Ovary (tissue), 7 donors: ENCODE measurements at regions not wholly inside any gene's neighbourhood (a gene's known extent, or its start where the extent isn't known, plus 50 kb on each side); places are given as distances from the start of the nearest gene placed in this dataset.
"Not testable (repeated sequence)": the region's sequence is repeated elsewhere in the genome, so short reads cannot be mapped to it uniquely, and the experiment has no call there.

Experiments used
- DNase-seq, 5 donors: peaks; one replicate each; pipeline ENCODE4 v3.0.0-alpha.2; 2019 to 2020
- H3K27ac ChIP-seq, 2 donors: fragments of 200-600 bp; one replicate each; pipeline versions ENCODE4 v1.5.1 to v1.8.0; 2019 to 2022
- H3K27me3 ChIP-seq: fragments of 200-600 bp; one replicate; pipeline ENCODE4 v1.8.0; 2022
- H3K36me3 ChIP-seq: fragments of 200-600 bp; sonication (generic); one replicate; pipeline ENCODE4 v1.5.1; 2019
- H3K4me1 ChIP-seq: one replicate; pipeline ENCODE4 v1.8.1; 2013; ENCODE audit warnings: mild to moderate bottlenecking, moderate library complexity; ENCODE audit not compliant: insufficient read depth
- H3K4me3 ChIP-seq: fragments of 200-600 bp; sonication (generic); one replicate; pipeline ENCODE4 v1.5.1; 2017
- H3K9me3 ChIP-seq, 2 donors: fragments of 200-600 bp in 1 of 2; sonication (generic) in 1 of 2; one replicate each; pipeline versions ENCODE4 v1.5.1 to v1.8.1; 2013 to 2019; ENCODE audit warnings: mild to moderate bottlenecking in 1 of 2, moderate library complexity in 1 of 2
- CTCF ChIP-seq, 3 donors: fragments of 450-650 bp in 2 of 3; fragments of 200-600 bp in 1 of 3; IDR thresholded peaks; one replicate each; pipeline versions ENCODE4 v1.5.1 to v1.8.0; 2016 to 2022; ENCODE audit warnings: antibody characterized with exemption in 3 of 3, mild to moderate bottlenecking in 1 of 3
- EP300 ChIP-seq: sonication (generic); formaldehyde crosslinking; IDR thresholded peaks from one replicate; pipeline ENCODE4 v1.6.1; 2017; ENCODE audit warnings: antibody characterized with exemption
- POLR2A ChIP-seq: fragments of 450-650 bp; IDR thresholded peaks from one replicate; pipeline ENCODE4 v1.6.1; 2017; ENCODE audit warnings: antibody characterized with exemption, mild to moderate bottlenecking, moderate library complexity
- WGBS, 3 donors: extraction: QIAGEN DNeasy Blood & Tissue Kit in 1 of 3; methylation state at CpG; one replicate each; pipeline versions ENCODE4 v1.1.5 to v1.1.7; 2013 to 2017; 5-methylcytosine and 5-hydroxymethylcytosine counted together
- intact Hi-C, 4 donors: fragments of 100-400 bp; cut with DNase I; formaldehyde crosslinking; loops; one replicate each; pipeline versions ENCODE4 v1.11.0 to v1.15.1; 2022 to 2023
- donor health status: DM: no; HTN: no; CAD: no; lungs with moderate emphysema.
- donor health status: DM: no; HTN: no; CAD: no.
- donor health status: Bipolar disorder and iron deficiency.
- donor health status: DM: no; HTN: no; CAD: no.
- donor health status: DM: yes; HTN: yes; CAD: no.

- H3K27me3 ChIP-seq, result no peaks in the 10 kb centered on the region
- no peaks in the 10 kb centered on the region for H3K4me1 ChIP-seq
- 19 to 38% (median 22%) methylated on average over 1 of the region's 1 CpG for WGBS, 3 donors
- H3K36me3 ChIP-seq, result no peaks in the 10 kb centered on the region
- H3K27ac ChIP-seq, result no peak overlapping the region
- DNase-seq, result no peak
- no peak overlapping the region for H3K4me3 ChIP-seq
- intact Hi-C loops, result no loop called here
- H3K9me3 ChIP-seq, result no peaks in the 10 kb centered on the region
- no peak for TF ChIP-seq POLR2A
- no peak for TF ChIP-seq EP300
- TF ChIP-seq CTCF (IDR thresholded peaks at IDR 0.05), result no peak
These were observed 74.3 kb upstream of the LRRC4C start for GRCh38 chr11:41533761-41534160.

GRCh38 chr11:41534391-41534790 lies 74.9 kb upstream of the LRRC4C start:
- Histone ChIP-seq H3K36me3 (no peaks in the 10 kb centered on the region), H3K4me1 (no peaks in the 10 kb centered on the region), H3K4me3 (no peak overlapping the region), H3K9me3 (no peaks in the 10 kb centered on the region), H3K27me3 (no peaks in the 10 kb centered on the region), H3K27ac (no peak overlapping the region)
- no peak for TF ChIP-seq EP300
- no peak for TF ChIP-seq CTCF (IDR thresholded peaks at IDR 0.05)
- TF ChIP-seq POLR2A, result no peak
- WGBS, 3 donors, result 64 to 68% (median 66%) methylated on average over 4 of the region's 4 CpGs
- intact Hi-C loops, result no loop called here
- DNase-seq, result no peak

- Histone ChIP-seq H3K27ac (no peak overlapping the region), H3K27me3 (no peaks in the 10 kb centered on the region), H3K36me3 (no peaks in the 10 kb centered on the region), H3K4me3 (no peak overlapping the region), H3K4me1 (no peaks in the 10 kb centered on the region), H3K9me3 (no peaks in the 10 kb centered on the region)
- intact Hi-C loops, result no loop called here
- DNase-seq, result no peak
- TF ChIP-seq EP300 (no peak), CTCF (IDR thresholded peaks at IDR 0.05) (no peak), POLR2A (no peak)
- 55 to 72% (median 66%) methylated on average over 2 of the region's 2 CpGs for WGBS, 3 donors
These were observed 75.4 kb upstream of the LRRC4C start for GRCh38 chr11:41534861-41535260.

- Histone ChIP-seq H3K4me1 (no peaks in the 10 kb centered on the region), H3K27me3 (no peaks in the 10 kb centered on the region), H3K4me3 (no peak overlapping the region), H3K36me3 (no peaks in the 10 kb centered on the region), H3K9me3 (no peaks in the 10 kb centered on the region), H3K27ac (no peak overlapping the region)
- intact Hi-C loops, result no loop called here
- WGBS, 3 donors, result 42 to 53% (median 44%) methylated on average over 10 of the region's 10 CpGs
- DNase-seq, result no peak
- TF ChIP-seq POLR2A (no peak), EP300 (no peak), CTCF (IDR thresholded peaks at IDR 0.05) (no peak)
These were observed 76.6 kb upstream of the LRRC4C start for GRCh38 chr11:41536021-41536568.

GRCh38 chr11:41544902-41545301 lies 85.5 kb upstream of the LRRC4C start:
- H3K27ac ChIP-seq, H3K27me3 ChIP-seq, H3K4me1 ChIP-seq, H3K9me3 ChIP-seq, intact Hi-C loops, H3K36me3 ChIP-seq, H3K4me3 ChIP-seq, DNase-seq: not testable (repeated sequence)
- WGBS, 3 donors, result 86 to 91% (median 91%) methylated on average over 3 of the region's 3 CpGs
